ENCODE measurements at regions not wholly inside any gene's neighbourhood (a gene's known extent, or its start where the extent isn't known, plus 50 kb on each side); places are given as distances from the start of the nearest gene placed in this dataset.

DNA sequence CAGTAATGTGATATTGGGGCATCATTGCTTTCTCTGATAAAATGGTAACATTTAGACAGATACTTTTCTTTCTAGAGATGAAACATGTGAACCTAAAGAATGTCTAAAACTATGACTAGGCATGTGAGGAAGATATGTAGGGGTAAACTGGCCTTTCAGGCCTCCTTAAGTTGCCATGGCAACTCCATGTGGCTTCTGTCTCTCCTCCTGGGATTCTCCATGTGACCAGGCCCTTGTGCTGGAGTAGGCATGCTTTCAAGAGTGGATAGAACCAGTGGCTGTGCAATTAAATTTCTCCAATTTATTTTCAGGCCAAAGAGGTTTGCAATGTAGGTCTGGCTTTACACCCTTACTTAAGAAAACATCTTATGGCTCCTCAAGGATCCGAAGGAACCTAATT lies 130.8 kb downstream of the OLFM4 start:
- H4K8ac ChIP-seq (ENCODE audit: low read length): no peak overlapping the region
- no peak overlapping the region for H2BK5ac ChIP-seq (ENCODE audit: low read depth, low read length, poor library complexity, severe bottlenecking)
- no peak overlapping the region for H3K23ac ChIP-seq (ENCODE audit: low read length in 2 of 2)
- no peak for DNase-seq
- no peaks in the 10 kb centered on the region for H3K36me3 ChIP-seq (ENCODE audit: control insufficient read depth in 1 of 2, insufficient read depth in 2 of 2, low read depth in 1 of 2, low read length in 2 of 2)
- no peak overlapping the region for H2AFZ ChIP-seq (ENCODE audit: low read depth, low read length)
- no peaks in the 10 kb centered on the region for H3K79me1 ChIP-seq (replicated peaks; ENCODE audit: low read length, poor library complexity, severe bottlenecking)
- H3K4me2 ChIP-seq (ENCODE audit: low read length, poor library complexity, severe bottlenecking): no peak overlapping the region
- no peaks in the 10 kb centered on the region for H3K27me3 ChIP-seq (ENCODE audit: control insufficient read depth in 1 of 2, insufficient read depth in 1 of 2, low read length in 2 of 2)
- no peaks in the 10 kb centered on the region for H3K9me3 ChIP-seq (ENCODE audit: control insufficient read depth, low read length)
- H2BK120ac ChIP-seq (ENCODE audit: low read depth, low read length): no peak overlapping the region
- no peak overlapping the region for H3K4ac ChIP-seq (ENCODE audit: low read depth in 1 of 2, low read length in 2 of 2)
- H3K27ac ChIP-seq (ENCODE audit: low read length, poor library complexity, severe bottlenecking): no peak overlapping the region
- no peak overlapping the region for H3K18ac ChIP-seq (ENCODE audit: low read depth in 1 of 2, low read length in 2 of 2)
- H2AK5ac ChIP-seq (ENCODE audit: low read length, severe bottlenecking): no peak overlapping the region
- H3K4me1 ChIP-seq (ENCODE audit: control insufficient read depth, insufficient read depth, low read depth, low read length): no peaks in the 10 kb centered on the region
- H2BK12ac ChIP-seq (ENCODE audit: low read length in 2 of 2): no peak overlapping the region
- no peak overlapping the region for H2BK15ac ChIP-seq (ENCODE audit: low read depth, poor library complexity, severe bottlenecking)
- no peak overlapping the region for H3K14ac ChIP-seq (ENCODE audit: low read length in 2 of 2)
- no peak overlapping the region for H3K9ac ChIP-seq (ENCODE audit: low read length)
- WGBS: 67% methylated on average over 1 of the region's 1 CpG
- H4K91ac ChIP-seq (ENCODE audit: low read length): no peak overlapping the region
- H3K4me3 ChIP-seq (ENCODE audit: insufficient read depth in 1 of 2, low read depth in 1 of 2, low read length in 2 of 2): no peak overlapping the region

DNA sequence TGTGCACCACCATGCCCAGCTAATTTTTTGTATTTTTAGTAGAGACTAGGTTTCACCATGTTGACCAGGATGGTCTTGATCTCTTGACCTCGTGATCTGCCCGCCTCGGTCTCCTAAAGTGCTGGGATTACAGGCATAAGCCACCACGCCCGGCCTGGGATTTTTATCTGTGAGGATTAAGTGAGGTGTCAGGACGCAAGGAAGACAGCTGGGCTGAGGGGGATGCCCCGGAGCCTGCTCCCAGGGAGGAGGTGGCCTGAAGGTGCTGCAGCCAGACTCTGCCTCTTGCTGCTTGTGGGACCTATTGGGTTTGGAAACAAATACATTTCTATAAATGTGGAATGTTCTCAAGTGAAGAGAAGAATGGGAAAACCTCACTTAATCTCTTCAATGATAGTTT lies 131.6 kb downstream of the OLFM4 start:
- Histone ChIP-seq H3K36me3 (ENCODE audit: control insufficient read depth in 1 of 2, insufficient read depth in 2 of 2, low read depth in 1 of 2, low read length in 2 of 2) (no peaks in the 10 kb centered on the region), H3K18ac (ENCODE audit: low read depth in 1 of 2, low read length in 2 of 2) (no peak overlapping the region), H4K91ac (ENCODE audit: low read length) (no peak overlapping the region), H3K9me3 (ENCODE audit: control insufficient read depth, low read length) (no peaks in the 10 kb centered on the region), H2BK15ac (ENCODE audit: low read depth, poor library complexity, severe bottlenecking) (no peak overlapping the region), H3K4me1 (ENCODE audit: control insufficient read depth, insufficient read depth, low read depth, low read length) (no peaks in the 10 kb centered on the region), H3K4me3 (ENCODE audit: insufficient read depth in 1 of 2, low read depth in 1 of 2, low read length in 2 of 2) (no peak overlapping the region), H2AFZ (ENCODE audit: low read depth, low read length) (no peak overlapping the region), H2BK5ac (ENCODE audit: low read depth, low read length, poor library complexity, severe bottlenecking) (no peak overlapping the region), H2AK5ac (ENCODE audit: low read length, severe bottlenecking) (no peak overlapping the region), H2BK120ac (ENCODE audit: low read depth, low read length) (no peak overlapping the region), H3K79me1 (replicated peaks; ENCODE audit: low read length, poor library complexity, severe bottlenecking) (no peaks in the 10 kb centered on the region), H3K4me2 (ENCODE audit: low read length, poor library complexity, severe bottlenecking) (no peak overlapping the region), H3K27ac (ENCODE audit: low read length, poor library complexity, severe bottlenecking) (no peak overlapping the region), H4K8ac (ENCODE audit: low read length) (no peak overlapping the region), H3K4ac (ENCODE audit: low read depth in 1 of 2, low read length in 2 of 2) (no peak overlapping the region), H3K23ac (ENCODE audit: low read length in 2 of 2) (no peak overlapping the region), H2BK12ac (ENCODE audit: low read length in 2 of 2) (no peak overlapping the region), H3K14ac (ENCODE audit: low read length in 2 of 2) (no peak overlapping the region), H3K27me3 (ENCODE audit: control insufficient read depth in 1 of 2, insufficient read depth in 1 of 2, low read length in 2 of 2) (no peaks in the 10 kb centered on the region), H3K9ac (ENCODE audit: low read length) (no peak overlapping the region)
- no peak for DNase-seq
- 79% methylated on average over 7 of the region's 7 CpGs for WGBS

DNA sequence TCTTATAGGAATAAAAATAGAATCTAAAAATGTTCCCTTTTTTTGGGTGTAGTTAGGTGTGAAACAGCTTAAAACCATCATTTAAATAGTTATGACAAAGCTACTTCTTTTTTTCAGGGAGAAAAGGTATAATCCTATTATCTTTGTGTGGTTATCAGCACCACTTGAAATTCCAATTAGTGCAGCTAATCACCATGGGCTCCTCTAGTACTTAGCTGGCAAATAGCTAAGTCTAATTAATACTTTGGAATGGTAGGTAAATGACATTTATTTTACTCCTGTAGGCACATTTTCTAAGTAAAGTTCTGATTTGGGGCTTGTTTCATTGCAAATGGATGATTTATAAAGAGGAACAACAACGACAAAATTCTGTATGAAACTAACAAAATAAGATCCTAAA lies 132.6 kb downstream of the OLFM4 start:
- no peak for DNase-seq
- Histone ChIP-seq H3K4me2 (ENCODE audit: low read length, poor library complexity, severe bottlenecking) (no peak overlapping the region), H3K9me3 (ENCODE audit: control insufficient read depth, low read length) (no peaks in the 10 kb centered on the region), H3K4ac (ENCODE audit: low read depth in 1 of 2, low read length in 2 of 2) (no peak overlapping the region), H3K18ac (ENCODE audit: low read depth in 1 of 2, low read length in 2 of 2) (no peak overlapping the region), H3K36me3 (ENCODE audit: control insufficient read depth in 1 of 2, insufficient read depth in 2 of 2, low read depth in 1 of 2, low read length in 2 of 2) (no peaks in the 10 kb centered on the region), H3K9ac (ENCODE audit: low read length) (no peak overlapping the region), H3K79me1 (replicated peaks; ENCODE audit: low read length, poor library complexity, severe bottlenecking) (no peaks in the 10 kb centered on the region), H2BK15ac (ENCODE audit: low read depth, poor library complexity, severe bottlenecking) (no peak overlapping the region), H4K91ac (ENCODE audit: low read length) (no peak overlapping the region), H3K27me3 (ENCODE audit: control insufficient read depth in 1 of 2, insufficient read depth in 1 of 2, low read length in 2 of 2) (no peaks in the 10 kb centered on the region), H2AFZ (ENCODE audit: low read depth, low read length) (no peak overlapping the region), H3K14ac (ENCODE audit: low read length in 2 of 2) (no peak overlapping the region), H2BK5ac (ENCODE audit: low read depth, low read length, poor library complexity, severe bottlenecking) (no peak overlapping the region), H3K27ac (ENCODE audit: low read length, poor library complexity, severe bottlenecking) (no peak overlapping the region), H3K23ac (ENCODE audit: low read length in 2 of 2) (no peak overlapping the region), H3K4me1 (ENCODE audit: control insufficient read depth, insufficient read depth, low read depth, low read length) (no peaks in the 10 kb centered on the region), H2BK120ac (ENCODE audit: low read depth, low read length) (no peak overlapping the region), H3K4me3 (ENCODE audit: insufficient read depth in 1 of 2, low read depth in 1 of 2, low read length in 2 of 2) (no peak overlapping the region), H4K8ac (ENCODE audit: low read length) (no peak overlapping the region), H2BK12ac (ENCODE audit: low read length in 2 of 2) (no peak overlapping the region), H2AK5ac (ENCODE audit: low read length, severe bottlenecking) (no peak overlapping the region)
- WGBS: no CpG with 5 or more reads among the region's 1 CpG

DNA sequence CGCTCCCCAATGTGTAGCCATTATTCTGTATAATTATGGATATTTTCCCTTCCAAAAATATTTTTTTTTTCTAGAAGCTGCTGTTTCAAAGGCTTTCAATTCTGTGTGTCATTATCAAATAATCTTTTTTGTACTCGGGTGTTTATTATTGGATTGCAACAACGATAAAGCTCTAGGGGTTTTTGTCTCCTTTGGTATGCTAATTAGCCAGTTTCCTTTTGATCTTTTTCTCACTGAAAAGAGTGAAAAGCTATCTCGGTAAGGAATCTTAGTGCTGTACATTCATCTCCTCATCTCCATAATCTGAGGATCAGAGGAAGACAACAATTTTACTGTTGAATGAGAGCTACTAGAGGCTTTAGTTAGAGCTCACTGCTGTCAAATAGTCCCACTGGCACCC lies 136.6 kb downstream of the OLFM4 start:
- Histone ChIP-seq H3K4me2 (ENCODE audit: low read length, poor library complexity, severe bottlenecking) (no peak overlapping the region), H3K27ac (ENCODE audit: low read length, poor library complexity, severe bottlenecking) (no peak overlapping the region), H4K8ac (ENCODE audit: low read length) (no peak overlapping the region), H2AFZ (ENCODE audit: low read depth, low read length) (no peak overlapping the region), H2BK15ac (ENCODE audit: low read depth, poor library complexity, severe bottlenecking) (no peak overlapping the region), H3K9ac (ENCODE audit: low read length) (no peak overlapping the region), H3K4me3 (ENCODE audit: insufficient read depth in 1 of 2, low read depth in 1 of 2, low read length in 2 of 2) (no peak overlapping the region), H3K4ac (ENCODE audit: low read depth in 1 of 2, low read length in 2 of 2) (no peak overlapping the region), H2BK120ac (ENCODE audit: low read depth, low read length) (no peak overlapping the region), H2BK5ac (ENCODE audit: low read depth, low read length, poor library complexity, severe bottlenecking) (no peak overlapping the region), H3K18ac (ENCODE audit: low read depth in 1 of 2, low read length in 2 of 2) (no peak overlapping the region), H3K4me1 (ENCODE audit: control insufficient read depth, insufficient read depth, low read depth, low read length) (no peaks in the 10 kb centered on the region), H2BK12ac (ENCODE audit: low read length in 2 of 2) (no peak overlapping the region), H3K23ac (ENCODE audit: low read length in 2 of 2) (no peak overlapping the region), H4K91ac (ENCODE audit: low read length) (no peak overlapping the region), H3K14ac (ENCODE audit: low read length in 2 of 2) (no peak overlapping the region), H3K36me3 (ENCODE audit: control insufficient read depth in 1 of 2, insufficient read depth in 2 of 2, low read depth in 1 of 2, low read length in 2 of 2) (no peaks in the 10 kb centered on the region), H3K27me3 (ENCODE audit: control insufficient read depth in 1 of 2, insufficient read depth in 1 of 2, low read length in 2 of 2) (no peaks in the 10 kb centered on the region), H3K9me3 (ENCODE audit: control insufficient read depth, low read length) (no peaks in the 10 kb centered on the region), H2AK5ac (ENCODE audit: low read length, severe bottlenecking) (no peak overlapping the region), H3K79me1 (replicated peaks; ENCODE audit: low read length, poor library complexity, severe bottlenecking) (no peaks in the 10 kb centered on the region)
- DNase-seq: no peak
- WGBS: 33% methylated on average over 3 of the region's 4 CpGs

All from mesenchymal stem cell (in vitro differentiated cells and primary cell).